Daoy (cell line): ENCODE measurements at regions not wholly inside any gene's neighbourhood (a gene's known extent, or its start where the extent isn't known, plus 50 kb on each side); places are given as distances from the start of the nearest gene placed in this dataset.

Experiments
- DNase-seq: peaks from one replicate; pipeline ENCODE4 v3.0.0-alpha.2; 2015; ENCODE audit warnings: low read depth

DNA sequence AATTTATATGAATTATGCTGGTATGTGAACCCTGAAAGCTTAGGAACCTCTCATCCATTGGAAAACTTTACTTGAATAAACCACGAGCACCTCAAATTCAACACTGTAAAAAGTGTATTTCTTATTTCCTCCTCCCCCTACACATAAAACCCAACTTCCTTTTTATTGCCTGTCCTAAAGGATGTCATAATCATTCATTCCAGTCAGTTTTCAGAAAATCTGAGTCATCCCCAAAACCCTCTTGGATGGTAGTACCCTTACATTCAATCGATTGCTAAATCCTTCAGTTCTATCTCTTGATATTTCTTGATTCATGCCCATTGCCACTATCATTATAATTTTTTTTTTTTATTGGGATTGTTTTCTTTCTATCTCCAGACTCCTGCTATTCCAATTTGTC lies 91.1 kb upstream of the ATP8A1 start:
- DNase-seq, result no peak

DNA sequence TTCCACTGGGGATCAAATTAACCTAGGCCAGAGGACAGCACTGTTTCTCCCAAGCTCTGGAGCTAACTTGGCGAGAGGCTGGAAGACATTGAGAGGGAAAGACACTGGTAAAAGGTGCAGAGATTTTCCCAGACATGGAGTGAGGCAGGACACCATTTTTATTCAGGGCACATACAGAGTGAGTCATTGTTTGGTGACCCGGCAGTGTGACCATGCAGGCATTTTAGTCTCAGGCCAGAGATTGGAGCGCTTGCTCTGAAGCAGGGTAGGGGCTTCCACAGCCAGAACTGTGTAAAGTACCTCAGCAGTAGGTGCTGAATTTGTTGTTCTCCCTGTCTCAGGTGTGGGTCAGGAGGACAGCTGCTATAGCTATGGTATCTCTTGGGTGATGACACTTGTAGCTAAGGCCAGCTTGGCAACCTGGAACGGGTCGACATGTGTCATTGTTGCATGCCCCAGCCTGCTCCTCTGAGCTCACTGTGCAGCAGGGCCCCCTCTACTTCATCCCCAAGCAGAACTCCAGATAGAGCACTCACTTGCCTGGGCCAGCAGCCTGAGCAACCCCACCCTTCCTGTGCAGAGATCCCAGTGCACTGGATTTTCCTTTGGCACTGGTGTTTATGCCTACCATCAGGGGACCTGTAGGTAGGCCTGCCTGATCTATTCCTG lies 79.8 kb upstream of the ATP8A1 start:
- no peak for DNase-seq

DNA sequence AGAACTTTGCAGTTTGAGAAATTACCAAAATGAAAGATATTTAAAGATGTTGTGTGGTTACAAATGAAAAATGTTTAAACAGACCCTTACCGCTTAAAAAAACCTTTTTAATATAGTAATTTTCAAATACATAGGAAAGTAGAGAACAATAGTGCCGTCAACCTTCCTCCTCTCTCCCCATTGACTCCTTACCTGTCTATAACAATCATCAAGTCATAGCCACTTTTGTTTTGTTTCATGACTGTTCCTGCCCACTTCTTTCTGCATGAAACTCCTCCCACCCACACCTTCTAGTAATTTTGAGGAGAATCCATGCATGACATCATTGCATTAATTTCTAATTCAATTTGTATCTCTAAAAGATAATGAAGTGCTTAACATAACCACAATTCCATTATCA lies 76.5 kb upstream of the ATP8A1 start:
- no peak for DNase-seq

DNA sequence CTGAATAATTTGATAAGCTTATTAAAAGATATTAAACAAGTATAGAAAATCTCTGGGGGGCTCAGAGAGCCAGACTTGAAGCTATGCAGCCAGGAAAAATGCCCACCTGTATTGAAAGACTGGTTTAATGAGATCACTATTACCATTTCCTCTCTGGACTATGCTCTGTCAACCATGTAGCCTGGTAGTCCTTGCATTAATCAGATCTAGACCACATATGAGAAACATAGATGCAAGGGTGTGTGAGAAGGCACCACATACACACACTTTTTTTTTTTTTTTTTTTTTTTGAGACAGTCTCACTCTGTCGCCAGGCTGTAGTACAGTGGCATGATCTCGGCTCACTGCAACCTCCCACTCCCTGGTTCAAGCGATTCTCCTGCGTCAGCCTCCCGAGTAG lies 75.9 kb upstream of the ATP8A1 start:
- no peak for DNase-seq

DNA sequence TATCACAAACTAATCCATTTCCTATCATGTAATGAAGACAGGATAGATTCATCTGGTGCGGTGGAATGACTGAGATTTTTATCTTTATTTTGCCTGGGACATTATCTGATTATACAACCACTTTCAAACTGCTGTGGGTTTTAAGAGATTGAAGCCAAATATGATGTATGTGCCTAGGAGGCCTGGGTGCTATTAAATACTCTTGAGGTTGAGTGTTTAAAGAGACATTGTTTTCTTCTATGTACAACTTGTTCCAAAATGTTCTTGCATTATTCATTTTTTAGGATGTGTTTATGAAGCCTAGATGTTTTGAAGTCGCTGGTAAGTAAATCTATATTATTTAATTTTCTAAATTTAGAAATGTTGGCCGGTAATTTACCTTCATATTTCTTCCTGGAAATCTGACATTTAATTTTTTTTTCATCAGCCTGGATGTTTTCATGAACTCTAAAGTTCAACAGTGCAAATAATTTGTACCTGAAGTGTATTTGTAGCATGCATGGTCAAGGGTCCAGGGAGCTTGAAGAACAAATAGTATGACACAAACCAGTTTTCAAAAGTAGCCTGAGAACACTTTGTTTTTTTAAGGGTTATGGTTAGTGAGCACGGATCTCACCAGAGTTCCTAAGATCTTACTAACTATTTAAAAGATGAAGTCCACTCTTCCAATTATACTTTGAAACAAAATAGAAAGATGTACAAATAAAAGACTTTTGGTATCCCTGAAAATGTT lies 72.8 kb upstream of the ATP8A1 start:
- DNase-seq, result no peak

DNA sequence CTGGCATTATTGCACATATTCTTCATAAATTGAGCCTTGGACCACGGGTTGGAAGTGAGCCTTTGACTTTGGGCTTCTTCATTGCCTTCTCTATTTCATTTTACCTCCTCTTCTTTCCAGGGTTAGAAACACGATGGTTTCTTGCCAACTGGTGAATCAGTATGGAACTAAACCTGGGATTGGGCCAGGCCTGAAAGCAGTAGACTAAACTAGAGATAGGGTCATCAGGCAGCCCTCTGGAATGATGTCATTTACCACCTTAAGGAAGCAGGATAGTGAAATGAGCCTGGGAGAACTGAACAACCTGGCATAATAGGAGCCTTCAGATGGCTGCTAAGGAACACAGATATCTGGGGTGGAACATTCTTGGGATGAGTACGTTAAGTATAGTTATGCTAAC lies 67.5 kb upstream of the ATP8A1 start:
- peak; percentile 49 for DNase-seq

DNA sequence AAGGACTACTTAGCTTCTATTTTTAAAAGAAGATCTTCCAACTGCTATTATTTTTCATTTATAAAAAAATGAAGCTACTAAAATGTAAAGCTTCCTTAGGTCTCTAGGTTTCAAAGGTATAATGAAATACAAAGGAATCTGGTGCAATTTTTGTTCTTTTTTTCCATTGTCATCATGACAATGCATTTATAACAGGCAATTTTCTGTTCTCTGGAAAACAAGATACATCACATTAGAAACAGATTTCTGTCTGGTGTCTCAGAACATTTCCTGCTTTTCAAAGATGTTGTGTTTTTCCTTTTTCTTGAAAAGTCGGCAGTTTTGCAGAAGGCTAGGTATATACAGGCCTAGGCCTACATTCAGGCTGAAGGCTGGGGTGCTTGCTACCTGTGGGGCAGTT lies 63.6 kb upstream of the ATP8A1 start:
- no peak for DNase-seq

DNA sequence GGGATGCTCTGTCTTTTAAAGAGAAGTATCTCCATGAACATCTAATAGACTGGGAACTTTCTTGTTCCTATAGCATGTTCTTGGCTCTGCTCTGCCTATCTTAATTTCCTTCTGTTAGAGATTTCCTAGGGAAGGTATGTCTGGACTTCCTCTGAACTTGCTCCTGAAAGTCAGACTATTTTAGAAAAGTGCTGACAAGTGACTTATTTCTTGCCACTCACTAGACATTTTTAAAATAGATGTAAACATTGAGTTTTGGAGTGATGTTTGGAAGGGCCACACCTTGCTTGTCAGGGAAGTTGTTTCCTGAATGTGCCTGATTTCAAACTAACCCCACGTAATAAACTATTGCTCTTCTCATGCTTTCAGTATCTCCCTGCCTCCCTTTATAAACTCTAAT lies 62.4 kb upstream of the ATP8A1 start:
- DNase-seq, result no peak

DNA sequence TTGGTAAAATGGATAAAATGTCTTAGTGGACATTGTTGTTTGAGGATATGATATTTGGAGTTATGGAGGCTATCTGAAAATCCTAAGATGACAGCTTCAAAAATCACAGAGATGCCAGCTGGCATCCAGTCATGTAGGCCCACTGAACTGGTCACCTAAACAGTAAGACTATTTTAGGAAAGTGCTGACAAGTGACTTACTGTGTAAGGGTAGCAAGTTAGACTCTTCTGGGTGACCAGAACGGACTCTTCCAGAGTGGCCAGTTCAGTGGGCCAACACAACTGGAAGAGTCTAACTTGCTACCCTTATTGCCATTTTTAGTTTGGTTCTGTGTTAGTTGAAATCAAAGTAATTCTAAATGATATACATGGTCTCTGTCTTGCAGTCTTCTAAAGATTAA lies 61.4 kb upstream of the ATP8A1 start:
- DNase-seq, result no peak

DNA sequence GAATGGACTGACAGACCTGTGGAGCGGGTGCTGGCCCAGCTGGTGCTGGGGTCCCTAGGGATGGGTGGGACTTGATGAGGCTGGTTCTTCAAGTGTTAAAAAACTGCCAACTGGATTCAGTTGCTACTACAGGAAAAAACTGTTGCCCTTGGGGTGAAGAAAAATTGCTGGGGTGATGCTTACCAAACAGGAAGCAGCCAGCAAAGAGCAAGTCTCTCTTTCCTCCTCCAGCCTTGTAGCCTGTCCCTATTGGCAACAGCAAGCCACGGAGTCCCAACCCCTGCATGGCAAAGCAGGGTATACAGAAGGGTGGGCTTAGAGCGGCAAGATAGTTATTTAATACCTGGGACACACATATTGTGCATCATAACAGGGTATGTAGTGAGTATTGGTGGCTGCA lies 60.1 kb upstream of the ATP8A1 start:
- no peak for DNase-seq

DNA sequence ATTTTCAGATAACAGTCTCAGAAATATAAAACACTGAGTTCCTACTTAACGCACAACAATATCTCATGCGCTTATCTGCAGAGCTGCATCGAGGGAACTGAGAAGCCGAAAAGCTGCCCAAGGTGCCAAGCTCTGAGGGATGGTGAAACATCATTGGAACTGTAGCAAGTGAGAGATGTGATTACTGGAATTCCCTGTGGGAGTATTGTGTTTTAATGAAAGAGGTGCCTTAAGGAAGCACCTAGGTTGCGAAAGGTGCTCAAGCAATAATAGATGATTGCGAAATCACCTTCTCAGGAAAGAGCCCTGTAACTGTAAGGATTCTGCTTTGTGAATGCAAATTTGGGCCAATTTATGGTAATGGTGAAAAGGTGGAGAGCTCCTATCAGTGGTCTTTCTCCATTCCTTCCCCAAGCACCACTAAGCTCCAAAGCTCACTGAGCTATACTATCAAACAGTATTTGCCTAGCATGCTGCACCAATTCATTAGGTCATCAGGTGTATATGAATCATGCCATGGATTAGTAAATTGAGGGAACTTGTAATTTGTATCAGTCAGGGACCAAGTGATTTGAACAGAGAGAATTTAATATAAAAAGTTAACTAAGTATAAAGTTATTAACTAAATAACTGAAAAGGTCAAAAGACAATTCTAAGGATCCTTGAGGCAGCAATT lies 59.0 kb upstream of the ATP8A1 start:
- DNase-seq, result no peak

DNA sequence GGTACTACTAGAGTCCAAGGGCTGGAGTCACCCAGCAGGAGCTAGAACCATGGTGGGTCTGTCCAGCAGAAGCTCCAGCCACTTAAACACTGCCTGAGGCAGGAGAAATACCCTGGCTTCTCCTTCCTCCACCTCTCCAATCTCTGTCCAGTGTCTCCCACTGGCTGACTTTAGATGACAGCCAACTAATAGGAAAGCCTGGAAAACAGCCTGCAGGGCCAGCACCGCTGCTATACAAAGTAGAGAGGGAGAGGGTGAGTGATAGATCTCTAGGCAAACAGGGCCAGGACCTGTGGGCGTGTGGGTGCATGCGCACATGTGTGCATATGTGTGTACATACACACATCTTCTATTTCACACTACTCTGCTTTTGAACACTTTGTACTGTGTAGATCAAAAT lies 56.5 kb upstream of the ATP8A1 start:
- no peak for DNase-seq

DNA sequence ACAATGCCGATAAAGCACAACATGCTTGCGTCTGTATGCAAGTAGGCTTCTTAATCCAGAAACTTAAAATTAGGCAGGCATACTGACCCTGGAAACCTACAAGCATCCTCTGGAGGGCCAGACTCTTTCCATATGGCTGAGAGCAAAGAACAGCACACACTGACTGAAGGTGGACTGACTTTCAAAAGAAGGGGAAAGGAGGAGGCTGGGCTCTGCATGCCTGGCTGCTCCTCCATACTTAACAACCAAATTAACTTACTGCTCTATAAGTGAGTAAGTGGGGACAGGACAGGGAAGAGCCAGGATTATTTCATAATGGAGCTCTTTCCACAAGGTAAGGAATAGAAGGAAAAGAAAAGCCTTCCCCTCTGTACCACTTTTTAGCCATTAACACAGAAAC lies 55.9 kb upstream of the ATP8A1 start:
- DNase-seq, result no peak

DNA sequence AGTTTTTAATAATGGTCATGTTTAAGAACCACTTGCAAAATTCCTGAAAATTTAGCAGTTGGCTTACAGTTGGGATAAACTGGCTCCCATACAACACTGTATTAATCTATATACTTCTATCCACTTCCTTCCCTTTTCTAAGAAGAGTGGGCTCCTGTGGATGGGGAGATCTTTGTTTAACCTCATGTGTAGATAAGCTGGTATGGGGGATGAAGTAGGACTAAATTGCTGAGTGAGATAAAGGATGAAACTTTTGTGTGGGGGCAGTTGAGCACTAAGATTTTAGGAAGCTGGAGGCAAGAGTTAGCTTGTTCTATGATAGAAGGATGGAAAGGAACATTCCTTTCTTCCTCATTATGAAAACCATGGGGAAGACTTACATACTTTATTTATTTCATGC lies 54.6 kb upstream of the ATP8A1 start:
- no peak for DNase-seq

DNA sequence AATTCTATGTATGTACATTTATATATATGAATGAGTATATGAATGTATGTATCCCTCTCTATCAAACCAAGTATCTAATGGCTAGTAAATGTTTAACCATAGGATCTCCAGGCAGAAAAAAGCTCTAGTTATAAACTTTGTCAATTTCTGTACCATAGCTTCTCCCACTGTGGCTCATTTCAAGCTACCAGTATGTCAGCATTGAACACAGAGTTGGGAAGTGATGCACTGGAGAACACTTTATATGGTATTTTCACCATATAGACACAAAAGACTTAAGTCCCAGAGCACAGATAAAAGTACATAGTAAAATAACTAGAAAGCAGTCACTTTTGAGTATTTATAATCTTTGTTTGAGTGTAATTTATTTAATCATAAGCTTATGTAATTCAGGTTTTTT lies 53.9 kb upstream of the ATP8A1 start:
- DNase-seq, result no peak

DNA sequence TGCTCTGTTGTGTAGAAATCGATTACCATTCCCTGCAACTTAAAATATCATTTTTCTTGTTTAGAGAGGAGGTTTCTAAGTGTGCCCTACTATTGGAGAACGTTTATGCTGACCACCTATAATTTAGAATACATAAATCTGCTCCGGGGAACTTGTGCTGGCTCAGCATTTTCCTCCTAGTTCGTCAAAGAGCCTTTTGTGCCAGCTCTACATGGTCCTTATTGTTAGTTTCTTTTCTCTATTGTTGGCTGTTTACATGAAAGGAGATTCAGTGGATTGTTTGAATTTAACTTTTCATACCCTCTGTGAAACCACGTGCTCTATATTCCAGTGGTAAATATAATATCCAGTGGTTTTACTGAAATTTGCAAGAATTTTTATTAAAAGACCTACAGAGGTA lies 53.4 kb upstream of the ATP8A1 start:
- no peak for DNase-seq

DNA sequence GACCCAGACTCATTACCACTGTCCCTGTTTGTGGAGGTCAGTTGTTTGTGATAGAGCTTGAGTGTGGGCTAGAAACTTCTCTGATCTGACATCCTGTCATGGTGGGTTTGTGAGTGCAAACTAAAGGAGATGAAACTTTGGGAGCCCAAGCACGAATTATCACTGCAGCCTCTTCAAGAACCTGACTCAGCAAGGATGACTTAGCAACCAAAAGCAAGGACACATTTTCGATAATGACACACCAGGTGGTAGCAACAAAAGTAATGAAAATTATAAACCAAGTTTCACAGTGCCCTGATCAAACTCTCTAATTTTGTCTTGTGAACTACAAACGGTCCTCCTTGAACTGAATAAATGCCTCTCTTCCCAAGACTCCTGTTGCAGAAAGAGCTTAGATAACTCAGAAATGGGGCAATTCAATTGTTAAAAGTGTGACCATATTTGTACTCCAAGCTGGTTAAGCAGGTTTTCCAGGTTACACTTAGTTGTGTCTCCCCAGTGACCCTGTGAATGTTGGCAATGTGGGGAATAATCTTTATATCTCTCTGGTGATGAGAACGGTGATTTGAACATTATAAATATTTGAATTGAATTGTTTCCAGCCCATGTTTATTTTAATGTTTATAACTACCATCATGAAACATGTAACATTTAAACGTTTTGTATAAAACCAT lies 52.6 kb upstream of the ATP8A1 start:
- DNase-seq, result no peak

DNA sequence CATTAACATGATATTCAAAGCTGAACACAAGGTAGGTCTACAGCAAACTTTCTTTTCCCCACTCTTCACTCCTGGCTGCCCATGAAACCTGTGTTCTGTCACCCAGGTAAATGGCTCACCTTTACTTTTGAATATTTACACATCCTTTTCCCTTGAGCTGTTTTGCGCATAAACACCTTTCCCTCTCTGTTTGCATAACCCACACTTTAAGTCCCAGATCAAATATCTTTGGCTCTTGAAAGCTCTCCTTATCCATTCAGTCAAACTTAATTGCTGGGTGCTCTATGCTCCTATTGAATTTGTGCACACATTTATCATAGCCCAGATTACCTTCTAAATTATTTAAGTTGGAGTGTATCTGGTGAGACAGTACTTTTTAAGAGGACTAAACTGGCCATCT lies 51.7 kb upstream of the ATP8A1 start:
- DNase-seq, result no peak
